IMR-90 (cell line): ENCODE measurements at regions not wholly inside any gene's neighbourhood (a gene's known extent, or its start where the extent isn't known, plus 50 kb on each side); places are given as distances from the start of the nearest gene placed in this dataset.

Experiments
- ATAC-seq: fragments of 200-7000 bp; cut with Tn5 transposase; 2 replicates; pipeline ENCODE4 v1.9.1; 2020; ENCODE audit warnings: low read depth, mild to moderate bottlenecking, moderate library complexity
- BruUV-seq: library from RNA; stranded (reverse); fragments of 400-500 nt; replicated peaks from 2 replicates; lab custom pipeline; 2021; lab: Mats Ljungman, UMichigan
- CTCF ChIA-PET: fragments of 300-600 bp; formaldehyde crosslinking; extraction: SDS; loops from one replicate; lab custom pipeline; 2021; ENCODE audit warnings: antibody characterized with exemption; lab: Yijun Ruan, JAX
- POLR2A ChIA-PET: fragments of 300-600 bp; sonication (Branson Sonifier 250); formaldehyde crosslinking; loops from one replicate; lab custom pipeline; 2022; ENCODE audit warnings: antibody characterized with exemption; ENCODE audit not compliant: unreplicated experiment; lab: Charles Lee
- DNase-seq: peaks from one replicate; pipeline ENCODE4 v3.0.0; 2013
- H2AFZ ChIP-seq: replicated peaks from 2 replicates; pipeline ENCODE3; 2013; ENCODE audit warnings: low read length, mild to moderate bottlenecking; ENCODE audit not compliant: poor library complexity
- H2AK5ac ChIP-seq: 2 replicates; pipeline ENCODE4 v1.6.1; 2013; ENCODE audit warnings: low read depth, low read length, inconsistent platforms
- H2AK9ac ChIP-seq: replicated peaks from 2 replicates; pipeline ENCODE3; 2013; ENCODE audit warnings: mild to moderate bottlenecking, low read depth, low read length, moderate library complexity; ENCODE audit not compliant: poor library complexity
- H2BK120ac ChIP-seq: 2 replicates; pipeline ENCODE4 v1.6.1; 2013; ENCODE audit warnings: low read depth, low read length, inconsistent platforms
- H2BK15ac ChIP-seq: 3 replicates; pipeline ENCODE4 v1.6.1; 2013; ENCODE audit warnings: low read depth, low read length, inconsistent platforms
- H2BK20ac ChIP-seq: 2 replicates; pipeline ENCODE4 v1.6.1; 2013; ENCODE audit warnings: low read depth, mild to moderate bottlenecking, inconsistent platforms, low read length, moderate library complexity
- H2BK5ac ChIP-seq: 2 replicates; pipeline ENCODE4 v1.6.1; 2013; ENCODE audit warnings: mild to moderate bottlenecking, low read depth, low read length, inconsistent platforms; ENCODE audit not compliant: poor library complexity, severe bottlenecking
- H3K14ac ChIP-seq: replicated peaks from 2 replicates; pipeline ENCODE4 v1.6.1; 2013; ENCODE audit warnings: low read depth, low read length, inconsistent platforms
- H3K18ac ChIP-seq: 2 replicates; pipeline ENCODE4 v1.6.1; 2013; ENCODE audit warnings: low read depth, low read length, control low read depth
- H3K23ac ChIP-seq: 2 replicates; pipeline ENCODE4 v1.6.1; 2013; ENCODE audit warnings: low read depth, low read length, inconsistent platforms
- H3K27ac ChIP-seq: 2 replicates; pipeline ENCODE4 v1.5.1; 2013; ENCODE audit warnings: mild to moderate bottlenecking, control low read depth, low read length; ENCODE audit not compliant: insufficient read depth
- H3K27me3 ChIP-seq: 2 replicates; pipeline ENCODE4 v1.6.1; 2013; ENCODE audit warnings: low read length; ENCODE audit not compliant: control insufficient read depth, insufficient read depth
- H3K36me3 ChIP-seq: 2 replicates; pipeline ENCODE4 v1.6.1; 2013; ENCODE audit warnings: low read length, mixed read lengths; ENCODE audit not compliant: control insufficient read depth, insufficient read depth
- H3K4ac ChIP-seq: 2 replicates; pipeline ENCODE4 v1.6.1; 2013; ENCODE audit warnings: low read depth, low read length, inconsistent platforms
- H3K4me1 ChIP-seq: 2 replicates; pipeline ENCODE4 v1.6.1; 2013; ENCODE audit warnings: low read length, mixed read lengths; ENCODE audit not compliant: control insufficient read depth, insufficient read depth
- H3K4me2 ChIP-seq: 2 replicates; pipeline ENCODE4 v1.6.1; 2013; ENCODE audit warnings: low read depth, mild to moderate bottlenecking, control low read depth, low read length, moderate library complexity
- H3K4me3 ChIP-seq: 2 replicates; pipeline ENCODE4 v1.5.1; 2013; ENCODE audit warnings: low read depth, mild to moderate bottlenecking, control low read depth, low read length, moderate library complexity; ENCODE audit not compliant: insufficient read depth
- H3K56ac ChIP-seq: 2 replicates; pipeline ENCODE4 v1.6.1; 2013; ENCODE audit warnings: low read length, inconsistent platforms; ENCODE audit not compliant: insufficient read depth; ENCODE audit errors: extremely low read depth
- H3K79me1 ChIP-seq, 2 experiments: 2 replicates each; pipeline ENCODE4 v1.6.1; 2013; ENCODE audit warnings: low read length in 2 of 2, inconsistent platforms in 1 of 2, low read depth in 1 of 2
- H3K9ac ChIP-seq: 2 replicates; pipeline ENCODE4 v1.6.1; 2013; ENCODE audit warnings: low read depth, low read length, control low read depth
- H3K9me1 ChIP-seq: 2 replicates; pipeline ENCODE4 v1.6.1; 2013; ENCODE audit warnings: low read length, inconsistent platforms; ENCODE audit not compliant: insufficient read depth
- H3K9me3 ChIP-seq: 2 replicates; pipeline ENCODE4 v1.6.1; 2013; ENCODE audit warnings: low read length; ENCODE audit not compliant: control insufficient read depth, insufficient read depth
- H4K20me1 ChIP-seq: 2 replicates; pipeline ENCODE4 v1.6.1; 2013; ENCODE audit warnings: low read length, inconsistent platforms; ENCODE audit not compliant: insufficient read depth
- H4K5ac ChIP-seq: 2 replicates; pipeline ENCODE4 v1.6.1; 2013; ENCODE audit warnings: mild to moderate bottlenecking, low read depth, low read length, control low read depth
- H4K8ac ChIP-seq, 2 experiments: 2 replicates each; pipeline ENCODE4 v1.6.1; 2013; ENCODE audit warnings: low read depth in 2 of 2, low read length in 2 of 2, control low read depth in 1 of 2, inconsistent platforms in 1 of 2
- H4K91ac ChIP-seq: 2 replicates; pipeline ENCODE4 v1.6.1; 2013; ENCODE audit warnings: low read depth, low read length, inconsistent platforms; ENCODE audit not compliant: insufficient read depth
- CTCF ChIP-seq: conservative IDR thresholded peaks from 2 replicates; pipeline ENCODE4 v1.5.1; 2012; ENCODE audit warnings: mild to moderate bottlenecking, low read depth, low read length, improper control_type of control experiment
- FOS ChIP-seq: fragments of 150-350 bp; IDR thresholded peaks from 2 replicates; pipeline ENCODE4 v1.6.1; 2016; ENCODE audit warnings: low read depth, low read length
- MAZ ChIP-seq: IDR thresholded peaks from 2 replicates; pipeline ENCODE4 v1.6.1; 2012; ENCODE audit warnings: low read depth, mild to moderate bottlenecking, low read length, improper control_type of control experiment, moderate library complexity, borderline replicate concordance
- POLR2A ChIP-seq: IDR thresholded peaks from 2 replicates; pipeline ENCODE4 v1.6.1; 2012; ENCODE audit warnings: mild to moderate bottlenecking, low read depth, low read length
- RCOR1 ChIP-seq: IDR thresholded peaks from 2 replicates; pipeline ENCODE4 v1.6.1; 2012; ENCODE audit warnings: mild to moderate bottlenecking, low read length, improper control_type of control experiment; ENCODE audit not compliant: insufficient replicate concordance
- USF2 ChIP-seq: fragments of 150-350 bp; IDR thresholded peaks from 2 replicates; pipeline ENCODE4 v1.6.1; 2017; ENCODE audit warnings: mild to moderate bottlenecking, antibody characterized with exemption, low read length, low read depth
- WGBS, 2 experiments: methylation state at CpG; one replicate each; pipeline versions ENCODE4 v1.1.5 to v1.1.7; 2013; ENCODE audit warnings: missing lambda C conversion rate in 2 of 2; ENCODE audit not compliant: insufficient read length in 1 of 2; ENCODE audit errors: extremely low coverage in 2 of 2; 5-methylcytosine and 5-hydroxymethylcytosine counted together
- dilution Hi-C: fragments of 300-500 bp; cut with HindIII; formaldehyde crosslinking; loops from one replicate; pipeline ENCODE4 v1.14.3; 2018; ENCODE audit warnings: low sequenced_read_pairs; ENCODE audit not compliant: unreplicated experiment
- in situ Hi-C: fragments of 300-500 bp; cut with MboI; formaldehyde crosslinking; loops from 3 replicates; pipeline ENCODE4 v1.14.3; 2019; ENCODE audit warnings: low sequenced_read_pairs, inconsistent platforms, mixed read lengths
- intact Hi-C: fragments of 100-400 bp; cut with micrococcal nuclease; formaldehyde crosslinking; loops from 2 replicates; pipeline ENCODE4 v1.10.0; 2022

- TF ChIP-seq USF2 (no peak), POLR2A (no peak)
Observed at GRCh38 chr12:105960319-105961083, 178.3 kb downstream of the NUAK1 start (continued).

- CTCF ChIA-PET = no interaction called here
- dilution Hi-C loops = no loop called here
Observed at GRCh38 chr12:105961821-105962671, 176.7 kb downstream of the NUAK1 start.

More at GRCh38 chr12:105961821-105962671, 176.7 kb downstream of the NUAK1 start:
- intact Hi-C loops (no loop called here), in situ Hi-C loops (no loop called here)
- no peaks in the 10 kb centered on the region for H4K20me1 ChIP-seq
- TF ChIP-seq MAZ (no peak), FOS (peak; percentile 31; the same call in 1 of the 2 replicates), RCOR1 (no peak), CTCF (no peak)
- peaks cover 10% of the 10 kb centered on the region for H3K9me1 ChIP-seq
- no TSS peak for BruUV-seq
- no peak overlapping the region for H2AFZ ChIP-seq
- H3K27ac ChIP-seq = no peak overlapping the region
- ATAC-seq (peak; percentile 57), DNase-seq (peak; percentile 31)
- H2BK15ac ChIP-seq = no peak overlapping the region
- H3K18ac ChIP-seq = peak overlapping the region; percentile 61; the same call in 1 of the 2 replicates
- H2AK9ac ChIP-seq = no peak overlapping the region
- no peaks in the 10 kb centered on the region for H3K27me3 ChIP-seq
- peak overlapping the region; percentile 66; the same call in 1 of the 2 replicates for H3K14ac ChIP-seq
- no peak overlapping the region for H2BK120ac ChIP-seq
- peaks cover 6% of the 10 kb centered on the region for H3K4me1 ChIP-seq
- no peak overlapping the region for H3K23ac ChIP-seq
- no peak overlapping the region for H4K8ac ChIP-seq
- H3K4me3 ChIP-seq = no peak overlapping the region
- no peak overlapping the region for H3K4me2 ChIP-seq
- peak overlapping the region; percentile 50; the same call in 1 of the 2 replicates for H2BK20ac ChIP-seq
- no CpG with 5 or more reads among the region's 1 CpG for WGBS, 2 experiments
- no peaks in the 10 kb centered on the region for H3K36me3 ChIP-seq
- H3K79me1 ChIP-seq = no peaks in the 10 kb centered on the region
- H3K4ac ChIP-seq = peak overlapping the region; percentile 35; the same call in 1 of the 2 replicates
- H3K9me3 ChIP-seq = no peaks in the 10 kb centered on the region
- no peak overlapping the region; the same call in 1 of the 2 replicates for H4K5ac ChIP-seq
- H3K9ac ChIP-seq = no peak overlapping the region
- peak overlapping the region; percentile 13; the same call in 1 of the 2 replicates for H2AK5ac ChIP-seq
- H4K91ac ChIP-seq = no peak overlapping the region
- no peak overlapping the region for H2BK5ac ChIP-seq
- no peak overlapping the region for H3K56ac ChIP-seq
- POLR2A ChIA-PET = no interaction called here
